ENCODE measurements at regions not wholly inside any gene's neighbourhood (a gene's known extent, or its start where the extent isn't known, plus 50 kb on each side); places are given as distances from the start of the nearest gene placed in this dataset.

DNA sequence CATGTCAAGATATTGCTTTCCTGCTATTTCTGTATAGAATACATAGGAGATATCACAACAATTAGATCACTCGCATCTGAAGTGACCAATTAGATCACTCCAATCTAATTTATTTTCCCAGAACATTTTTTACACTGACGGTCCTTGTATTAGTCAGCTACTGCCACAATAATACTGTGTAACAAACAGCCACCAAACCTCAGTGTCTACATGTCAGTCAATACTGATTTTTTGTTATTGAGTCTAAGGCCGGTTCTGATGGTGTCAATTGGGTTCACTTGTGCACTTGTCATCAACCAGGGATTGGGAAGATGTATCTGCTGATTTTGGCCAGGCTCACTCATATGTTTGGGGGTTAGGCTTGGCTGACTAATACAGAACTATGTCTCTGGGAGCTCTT, 275.9 kb upstream of the NFE2L3 start:
- Histone ChIP-seq H3K4me3 (ENCODE audit: low read depth in 1 of 2, low read length in 2 of 2) (no peak overlapping the region), H3K9me3 (ENCODE audit: control insufficient read depth in 1 of 2, low read length in 2 of 2) (no peaks in the 10 kb centered on the region), H3K36me3 (ENCODE audit: control insufficient read depth in 1 of 2, insufficient read depth in 2 of 2, low read length in 2 of 2) (no peaks in the 10 kb centered on the region), H3K4me1 (ENCODE audit: control insufficient read depth in 1 of 2, insufficient read depth in 2 of 2, low read length in 2 of 2) (no peaks in the 10 kb centered on the region), H3K27me3 (ENCODE audit: low read depth, low read length) (peaks cover 17% of the 10 kb centered on the region), H3K27ac (ENCODE audit: low read length) (no peak overlapping the region)

DNA sequence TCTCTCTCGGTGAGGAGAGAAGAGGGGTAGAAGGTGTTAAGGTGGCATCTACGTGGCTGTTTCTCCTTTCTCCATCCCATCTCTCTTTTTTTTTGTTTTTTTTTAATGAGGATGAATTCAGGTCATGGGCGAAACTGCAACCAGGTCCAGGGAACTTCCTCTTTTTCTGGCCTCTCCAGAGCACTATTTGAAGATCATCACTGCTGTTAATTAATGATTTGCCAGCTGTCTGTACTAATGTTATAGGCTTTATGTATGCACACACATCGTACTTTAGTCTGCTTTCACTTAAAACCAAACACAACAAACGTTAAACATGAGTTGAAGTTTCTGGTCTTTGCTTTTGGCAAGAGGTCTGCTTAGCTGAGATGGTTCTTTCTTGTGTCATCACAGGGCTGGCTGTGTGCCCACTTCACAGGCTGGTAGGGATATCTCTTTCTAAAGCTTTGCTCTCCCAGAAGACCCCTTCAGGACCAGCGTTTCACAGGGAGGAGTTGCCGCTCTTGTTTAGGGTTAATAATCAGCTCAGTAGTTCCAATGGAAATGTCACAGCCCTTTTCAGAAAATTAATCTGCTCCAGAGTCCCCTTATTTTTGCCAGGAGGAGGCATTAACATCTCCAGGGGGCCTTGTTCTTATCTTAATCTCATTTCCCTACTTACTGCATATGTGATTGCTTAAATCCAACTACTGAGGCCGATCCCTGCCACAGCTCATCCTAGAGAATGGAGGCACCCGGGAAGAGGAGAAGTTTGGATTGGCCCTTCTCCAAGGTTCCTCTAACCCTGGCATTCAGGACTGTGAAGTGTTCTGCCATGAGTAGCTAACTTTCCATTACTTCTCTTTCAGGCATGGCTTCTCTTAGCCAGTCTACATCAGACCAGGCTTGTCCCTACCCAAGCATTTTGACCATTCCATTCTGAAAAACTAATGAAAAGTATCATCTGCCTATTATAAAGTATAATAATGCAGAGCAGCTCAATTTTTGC, 273.9 kb upstream of the NFE2L3 start:
- Histone ChIP-seq H3K4me1 (ENCODE audit: control insufficient read depth in 1 of 2, insufficient read depth in 2 of 2, low read length in 2 of 2) (no peaks in the 10 kb centered on the region), H3K36me3 (ENCODE audit: control insufficient read depth in 1 of 2, insufficient read depth in 2 of 2, low read length in 2 of 2) (no peaks in the 10 kb centered on the region), H3K27me3 (ENCODE audit: low read depth, low read length) (peaks cover 17% of the 10 kb centered on the region), H3K27ac (ENCODE audit: low read length) (no peak overlapping the region), H3K4me3 (ENCODE audit: low read depth in 1 of 2, low read length in 2 of 2) (no peak overlapping the region), H3K9me3 (ENCODE audit: control insufficient read depth in 1 of 2, low read length in 2 of 2) (no peaks in the 10 kb centered on the region)

DNA sequence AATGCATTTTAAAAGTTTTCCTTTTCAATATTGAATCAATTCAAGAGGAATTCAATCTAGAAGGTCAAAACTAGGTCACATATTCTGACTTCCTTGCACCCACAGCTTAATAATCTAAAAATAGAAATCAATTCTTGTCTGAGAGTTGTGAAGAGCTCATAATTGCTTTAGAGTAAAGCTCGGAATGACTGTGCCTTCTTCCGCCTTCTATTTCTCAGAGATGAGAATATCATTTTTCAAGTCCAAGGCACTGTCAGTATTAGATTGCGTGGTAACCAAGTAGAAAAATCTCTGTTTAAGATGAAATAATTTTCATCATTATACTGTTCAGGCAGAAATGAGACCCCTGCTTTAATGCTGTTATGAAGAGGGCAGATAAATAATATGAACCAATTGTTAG, 272.2 kb upstream of the NFE2L3 start:
- Histone ChIP-seq H3K4me1 (ENCODE audit: control insufficient read depth in 1 of 2, insufficient read depth in 2 of 2, low read length in 2 of 2) (no peaks in the 10 kb centered on the region), H3K9me3 (ENCODE audit: control insufficient read depth in 1 of 2, low read length in 2 of 2) (no peaks in the 10 kb centered on the region), H3K4me3 (ENCODE audit: low read depth in 1 of 2, low read length in 2 of 2) (no peak overlapping the region), H3K27ac (ENCODE audit: low read length) (no peak overlapping the region), H3K27me3 (ENCODE audit: low read depth, low read length) (peaks cover 9% of the 10 kb centered on the region), H3K36me3 (ENCODE audit: control insufficient read depth in 1 of 2, insufficient read depth in 2 of 2, low read length in 2 of 2) (no peaks in the 10 kb centered on the region)

DNA sequence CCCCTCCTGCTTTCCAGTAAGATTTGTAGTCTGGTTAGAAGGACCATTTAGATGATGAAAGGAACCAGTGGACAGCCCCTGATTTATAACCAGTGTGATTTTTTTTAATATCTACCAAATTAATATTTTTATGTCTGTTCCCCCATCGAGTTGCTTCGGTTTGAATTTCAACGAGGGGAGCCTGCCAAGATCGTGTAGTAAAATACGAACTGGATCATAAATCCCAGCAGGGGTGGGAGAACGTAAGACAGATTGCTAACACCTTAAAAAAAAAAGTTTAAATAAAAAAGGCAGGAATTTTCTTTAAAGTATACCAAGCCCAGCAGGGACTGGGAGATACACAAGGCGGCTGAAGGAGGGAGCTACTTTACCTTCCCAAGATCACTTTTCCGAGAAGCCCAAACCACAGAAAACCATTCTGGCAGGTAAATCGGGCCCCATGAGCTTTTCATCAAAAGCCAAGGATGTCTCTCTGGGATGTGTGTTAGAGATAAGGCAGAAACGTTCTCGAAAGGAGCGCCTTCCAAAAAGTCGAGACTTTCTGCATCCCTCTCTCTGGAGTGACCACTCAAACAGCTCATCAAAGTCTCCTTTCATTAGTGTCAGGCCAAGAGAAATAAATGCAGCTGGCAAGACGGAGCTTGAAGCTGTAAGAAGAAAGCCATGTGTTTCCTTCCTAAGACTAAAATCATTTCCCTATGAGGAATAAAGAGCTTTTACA, 270.5 kb upstream of the NFE2L3 start:
- Histone ChIP-seq H3K27me3 (ENCODE audit: low read depth, low read length) (no peaks in the 10 kb centered on the region), H3K4me3 (ENCODE audit: low read depth in 1 of 2, low read length in 2 of 2) (no peak overlapping the region), H3K27ac (ENCODE audit: low read length) (no peak overlapping the region), H3K36me3 (ENCODE audit: control insufficient read depth in 1 of 2, insufficient read depth in 2 of 2, low read length in 2 of 2) (no peaks in the 10 kb centered on the region), H3K9me3 (ENCODE audit: control insufficient read depth in 1 of 2, low read length in 2 of 2) (no peaks in the 10 kb centered on the region), H3K4me1 (ENCODE audit: control insufficient read depth in 1 of 2, insufficient read depth in 2 of 2, low read length in 2 of 2) (no peaks in the 10 kb centered on the region)

DNA sequence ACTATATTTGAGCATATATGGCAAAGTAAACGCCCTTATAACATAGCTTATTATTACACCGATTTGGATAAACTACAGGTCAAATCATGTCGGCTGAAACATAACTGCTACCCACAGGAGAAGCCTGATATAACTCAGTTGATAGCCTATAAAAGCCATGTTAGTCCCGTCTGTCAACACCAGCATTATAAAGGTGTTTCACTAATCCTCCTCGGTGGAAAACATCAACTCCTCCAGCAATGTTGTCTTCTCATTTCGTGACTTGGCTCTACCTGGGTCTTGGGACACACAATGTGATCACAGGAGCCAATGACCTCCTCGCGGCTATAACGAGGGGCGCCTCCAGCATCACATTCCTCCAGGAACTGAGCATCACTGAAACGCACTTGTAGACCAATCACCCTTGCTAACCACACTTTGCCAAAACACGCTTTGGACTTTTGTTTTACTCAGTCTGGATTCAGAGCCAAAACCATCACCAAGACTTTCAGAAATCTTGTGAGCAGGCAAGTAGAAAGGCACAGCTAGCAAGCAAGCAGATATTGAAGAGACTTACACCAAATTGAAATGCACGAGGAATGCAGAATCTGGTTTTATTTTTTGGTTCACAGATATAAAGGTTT, 269.7 kb upstream of the NFE2L3 start:
- Histone ChIP-seq H3K4me1 (ENCODE audit: control insufficient read depth in 1 of 2, insufficient read depth in 2 of 2, low read length in 2 of 2) (no peaks in the 10 kb centered on the region), H3K4me3 (ENCODE audit: low read depth in 1 of 2, low read length in 2 of 2) (no peak overlapping the region), H3K9me3 (ENCODE audit: control insufficient read depth in 1 of 2, low read length in 2 of 2) (no peaks in the 10 kb centered on the region), H3K27ac (ENCODE audit: low read length) (no peak overlapping the region), H3K27me3 (ENCODE audit: low read depth, low read length) (no peaks in the 10 kb centered on the region), H3K36me3 (ENCODE audit: control insufficient read depth in 1 of 2, insufficient read depth in 2 of 2, low read length in 2 of 2) (no peaks in the 10 kb centered on the region)

DNA sequence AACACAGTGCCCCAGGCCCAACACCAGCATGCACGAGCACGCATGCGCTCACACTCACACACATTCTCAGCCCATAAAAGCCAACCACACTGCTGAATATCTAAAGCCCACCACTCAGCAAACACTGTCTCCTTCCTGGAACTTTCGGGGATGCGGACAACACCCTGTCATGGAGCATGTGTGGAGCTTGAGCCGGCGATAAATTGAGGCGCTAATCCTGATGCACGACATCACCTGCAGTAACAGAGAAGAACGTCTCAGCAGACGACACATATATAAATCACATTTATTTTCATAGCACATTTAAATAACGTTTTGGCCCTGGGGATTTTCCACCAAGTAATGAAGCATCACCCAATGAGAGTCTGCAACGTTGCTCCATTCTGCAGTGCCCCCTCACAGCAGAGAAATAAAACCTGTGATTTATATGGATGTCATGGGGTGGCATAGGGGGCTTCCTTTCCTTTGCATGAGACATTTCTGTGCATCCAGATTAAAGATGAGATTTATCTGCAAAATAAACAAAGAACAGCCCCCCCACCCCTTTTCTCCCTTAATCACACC, 267.7 kb upstream of the NFE2L3 start:
- no peak overlapping the region for H3K4me3 ChIP-seq (ENCODE audit: low read depth in 1 of 2, low read length in 2 of 2)
- no peaks in the 10 kb centered on the region for H3K36me3 ChIP-seq (ENCODE audit: control insufficient read depth in 1 of 2, insufficient read depth in 2 of 2, low read length in 2 of 2)
- no peak overlapping the region for H3K27ac ChIP-seq (ENCODE audit: low read length)
- no peaks in the 10 kb centered on the region for H3K4me1 ChIP-seq (ENCODE audit: control insufficient read depth in 1 of 2, insufficient read depth in 2 of 2, low read length in 2 of 2)
- H3K27me3 ChIP-seq (ENCODE audit: low read depth, low read length): no peaks in the 10 kb centered on the region
- no peaks in the 10 kb centered on the region for H3K9me3 ChIP-seq (ENCODE audit: control insufficient read depth in 1 of 2, low read length in 2 of 2)

DNA sequence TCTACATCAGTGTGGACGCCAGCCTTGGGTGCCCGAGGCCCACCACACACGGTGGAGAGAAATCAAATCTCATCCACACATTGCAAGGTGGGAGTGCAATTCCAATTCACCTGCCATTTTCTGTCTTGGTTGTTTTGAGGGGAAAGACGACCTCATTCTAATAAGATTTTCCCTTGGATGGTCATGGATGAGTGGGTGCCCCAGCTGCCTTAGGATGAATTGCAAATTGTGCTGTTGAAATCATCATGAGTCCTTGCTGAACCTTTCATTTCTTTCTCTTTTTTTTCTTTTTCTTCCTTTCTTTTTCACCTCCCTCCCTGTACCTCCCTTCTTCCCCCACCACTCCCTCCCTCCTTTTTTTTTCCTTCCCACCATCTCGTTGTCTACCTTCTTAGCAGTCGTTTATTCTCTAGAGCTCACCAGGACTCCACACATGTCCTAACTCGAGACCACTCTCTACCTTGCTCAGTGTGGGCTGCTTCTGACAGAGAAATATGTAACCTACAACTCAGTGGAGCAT, 266.9 kb upstream of the NFE2L3 start:
- Histone ChIP-seq H3K36me3 (ENCODE audit: control insufficient read depth in 1 of 2, insufficient read depth in 2 of 2, low read length in 2 of 2) (no peaks in the 10 kb centered on the region), H3K27ac (ENCODE audit: low read length) (no peak overlapping the region), H3K27me3 (ENCODE audit: low read depth, low read length) (no peaks in the 10 kb centered on the region), H3K9me3 (ENCODE audit: control insufficient read depth in 1 of 2, low read length in 2 of 2) (no peaks in the 10 kb centered on the region), H3K4me3 (ENCODE audit: low read depth in 1 of 2, low read length in 2 of 2) (no peak overlapping the region), H3K4me1 (ENCODE audit: control insufficient read depth in 1 of 2, insufficient read depth in 2 of 2, low read length in 2 of 2) (no peaks in the 10 kb centered on the region)

DNA sequence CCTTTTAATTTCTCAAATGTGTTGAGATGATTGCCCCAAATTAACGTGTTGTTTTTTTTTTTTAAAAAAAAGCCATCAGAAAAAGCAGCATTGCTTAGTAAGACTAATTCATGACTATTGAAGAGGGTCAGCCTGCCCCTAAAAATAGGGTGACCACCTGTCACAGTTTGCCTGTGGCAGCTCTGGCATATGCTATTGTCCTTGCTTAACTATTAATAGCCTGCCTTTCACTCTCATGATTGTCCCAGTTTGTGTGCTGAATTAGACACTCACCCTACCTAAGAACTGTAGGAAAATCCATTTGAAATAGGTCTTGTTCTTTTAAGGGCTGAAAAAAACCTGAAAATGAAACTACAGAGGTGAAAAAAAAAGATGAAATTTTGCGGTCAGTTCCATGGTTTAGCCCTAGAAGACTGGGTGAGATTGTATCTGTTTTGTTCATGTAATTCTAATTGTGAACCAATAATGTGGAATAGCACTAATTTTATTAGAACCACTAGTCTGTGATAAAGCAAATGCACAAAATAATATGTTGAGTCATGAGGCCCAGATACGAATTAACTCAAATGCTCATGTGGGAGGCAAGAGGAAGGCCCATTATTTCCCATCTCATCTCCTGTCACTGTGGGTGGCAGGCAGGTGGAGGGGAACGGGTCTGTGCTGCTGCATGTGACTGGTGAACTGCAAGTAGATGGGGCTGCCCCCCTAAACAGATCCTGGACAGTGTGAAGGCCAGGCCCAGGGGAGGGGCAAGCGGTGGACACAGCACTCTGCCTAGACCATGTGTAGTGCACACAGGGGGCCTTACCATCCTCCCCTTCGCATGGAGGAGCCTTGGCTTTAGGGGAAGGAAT, 265.4 kb upstream of the NFE2L3 start:
- Histone ChIP-seq H3K27me3 (ENCODE audit: low read depth, low read length) (no peaks in the 10 kb centered on the region), H3K4me1 (ENCODE audit: control insufficient read depth in 1 of 2, insufficient read depth in 2 of 2, low read length in 2 of 2) (no peaks in the 10 kb centered on the region), H3K9me3 (ENCODE audit: control insufficient read depth in 1 of 2, low read length in 2 of 2) (no peaks in the 10 kb centered on the region), H3K27ac (ENCODE audit: low read length) (no peak overlapping the region), H3K36me3 (ENCODE audit: control insufficient read depth in 1 of 2, insufficient read depth in 2 of 2, low read length in 2 of 2) (no peaks in the 10 kb centered on the region), H3K4me3 (ENCODE audit: low read depth in 1 of 2, low read length in 2 of 2) (no peak overlapping the region)

DNA sequence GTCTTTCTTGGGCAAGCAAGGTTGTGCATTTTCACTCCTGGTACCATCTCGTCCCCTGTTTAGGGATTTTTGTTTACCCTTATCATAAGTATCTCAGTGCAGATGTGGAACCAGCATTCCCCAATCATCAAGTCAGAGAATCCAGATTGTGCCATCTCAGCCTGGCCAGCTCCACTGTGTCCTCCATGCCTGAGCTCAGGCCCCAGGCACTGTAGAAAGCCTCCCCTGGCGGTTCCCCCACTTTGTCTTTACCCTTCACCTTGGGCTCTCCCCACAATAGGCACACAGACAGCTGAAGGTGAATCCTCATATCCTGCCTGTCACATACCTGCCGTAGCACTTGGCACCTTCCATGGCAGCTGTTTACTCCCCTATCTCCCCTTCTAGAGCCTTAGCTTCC, 264.7 kb upstream of the NFE2L3 start:
- no peaks in the 10 kb centered on the region for H3K36me3 ChIP-seq (ENCODE audit: control insufficient read depth in 1 of 2, insufficient read depth in 2 of 2, low read length in 2 of 2)
- no peaks in the 10 kb centered on the region for H3K9me3 ChIP-seq (ENCODE audit: control insufficient read depth in 1 of 2, low read length in 2 of 2)
- no peak overlapping the region for H3K27ac ChIP-seq (ENCODE audit: low read length)
- no peaks in the 10 kb centered on the region for H3K4me1 ChIP-seq (ENCODE audit: control insufficient read depth in 1 of 2, insufficient read depth in 2 of 2, low read length in 2 of 2)
- no peaks in the 10 kb centered on the region for H3K27me3 ChIP-seq (ENCODE audit: low read depth, low read length)
- no peak overlapping the region for H3K4me3 ChIP-seq (ENCODE audit: low read depth in 1 of 2, low read length in 2 of 2)

DNA sequence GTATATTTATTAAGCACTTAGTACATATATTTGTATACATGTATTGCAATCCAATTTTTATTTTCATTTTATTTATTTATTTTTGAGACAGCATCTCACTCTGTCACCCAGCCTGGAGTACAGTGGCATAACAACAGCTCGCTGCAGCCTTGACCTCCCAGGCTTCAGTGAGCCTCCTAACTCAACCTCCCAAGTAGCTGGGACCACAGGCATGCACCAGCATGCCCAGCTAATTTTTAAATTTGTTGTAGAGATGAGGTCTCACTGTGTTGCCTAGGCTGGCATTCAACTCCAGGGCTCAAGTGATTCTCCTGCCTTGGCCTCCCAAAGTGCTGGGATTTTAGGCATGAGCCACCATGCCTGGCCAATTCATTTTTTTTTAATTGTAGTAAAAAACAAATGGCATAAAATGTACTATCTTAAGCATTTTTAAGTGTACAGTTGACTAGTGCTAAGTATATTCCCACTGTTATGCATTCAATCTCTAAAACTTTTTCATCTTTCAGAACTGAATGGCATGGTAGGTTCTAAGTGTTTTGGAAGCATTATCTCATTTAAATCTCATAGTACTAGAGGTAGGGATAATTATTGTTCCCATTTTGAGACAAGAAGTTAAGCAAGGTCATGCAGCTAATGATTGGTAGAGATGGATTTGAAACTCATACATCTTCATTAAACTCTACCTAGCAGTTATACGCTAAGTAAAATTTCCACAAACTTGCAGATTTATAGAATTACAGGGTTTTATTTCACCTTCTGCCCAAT, 264.0 kb upstream of the NFE2L3 start:
- Histone ChIP-seq H3K27ac (ENCODE audit: low read length) (no peak overlapping the region), H3K36me3 (ENCODE audit: control insufficient read depth in 1 of 2, insufficient read depth in 2 of 2, low read length in 2 of 2) (no peaks in the 10 kb centered on the region), H3K9me3 (ENCODE audit: control insufficient read depth in 1 of 2, low read length in 2 of 2) (no peaks in the 10 kb centered on the region), H3K27me3 (ENCODE audit: low read depth, low read length) (no peaks in the 10 kb centered on the region), H3K4me1 (ENCODE audit: control insufficient read depth in 1 of 2, insufficient read depth in 2 of 2, low read length in 2 of 2) (no peaks in the 10 kb centered on the region), H3K4me3 (ENCODE audit: low read depth in 1 of 2, low read length in 2 of 2) (no peak overlapping the region)

All from muscle layer of duodenum (tissue), 2 donors.